22Rv1 (cell line): ENCODE measurements at regions not wholly inside any gene's neighbourhood (a gene's known extent, or its start where the extent isn't known, plus 50 kb on each side); places are given as distances from the start of the nearest gene placed in this dataset.

Source experiments
- H3K27ac ChIP-seq: fragments of 450-650 bp; 2 replicates; pipeline ENCODE4 v1.5.1; 2017
- ZFX ChIP-seq: fragments of 450-650 bp; IDR thresholded peaks from 2 replicates; pipeline ENCODE4 v1.6.1; 2017; ENCODE audit warnings: antibody characterized with exemption, borderline replicate concordance
- TF ChIP-seq, protein P1 (sequence below): fragments of 450-650 bp; IDR thresholded peaks from 2 replicates; pipeline ENCODE4 v1.5.1; 2017; ENCODE audit warnings: mild to moderate bottlenecking

DNA sequence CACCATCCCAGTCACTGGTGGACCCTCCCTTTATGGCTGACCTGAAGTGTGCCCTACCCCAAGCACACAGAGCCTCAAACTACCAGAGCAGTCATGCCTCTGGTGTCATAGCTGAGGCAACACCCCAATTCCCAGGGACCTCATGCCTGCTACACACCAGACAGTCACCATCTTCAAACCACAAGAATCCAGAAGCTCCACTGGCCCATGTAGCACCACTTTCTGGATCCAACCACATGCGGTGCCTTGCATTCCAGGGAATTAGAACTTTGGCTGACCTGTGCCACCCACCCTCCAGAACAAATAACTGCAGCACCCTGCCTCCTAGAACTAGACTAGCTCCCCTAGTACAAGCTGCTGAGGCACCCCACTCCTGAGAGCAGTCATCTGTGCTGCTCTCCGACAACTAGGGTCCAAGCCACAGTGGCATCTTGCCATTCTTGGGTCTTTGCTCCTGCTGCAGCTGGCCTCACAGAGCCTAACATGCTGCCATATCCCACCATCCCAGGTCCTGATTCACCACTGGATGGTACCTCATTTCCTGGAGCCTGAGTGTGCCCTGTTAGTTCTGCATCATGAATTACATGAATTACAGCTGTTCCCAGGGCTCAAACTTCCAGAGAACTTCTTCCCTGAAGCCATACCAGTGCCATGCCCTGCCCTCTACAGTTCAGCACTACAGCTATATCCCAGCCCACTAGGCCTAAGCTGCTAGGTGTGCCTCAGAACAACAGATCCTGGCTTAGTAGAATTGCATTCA is 243.8 kb upstream of the CHST9 start:
- H3K27ac ChIP-seq, result no peak overlapping the region
- TF ChIP-seq, protein P1, sequence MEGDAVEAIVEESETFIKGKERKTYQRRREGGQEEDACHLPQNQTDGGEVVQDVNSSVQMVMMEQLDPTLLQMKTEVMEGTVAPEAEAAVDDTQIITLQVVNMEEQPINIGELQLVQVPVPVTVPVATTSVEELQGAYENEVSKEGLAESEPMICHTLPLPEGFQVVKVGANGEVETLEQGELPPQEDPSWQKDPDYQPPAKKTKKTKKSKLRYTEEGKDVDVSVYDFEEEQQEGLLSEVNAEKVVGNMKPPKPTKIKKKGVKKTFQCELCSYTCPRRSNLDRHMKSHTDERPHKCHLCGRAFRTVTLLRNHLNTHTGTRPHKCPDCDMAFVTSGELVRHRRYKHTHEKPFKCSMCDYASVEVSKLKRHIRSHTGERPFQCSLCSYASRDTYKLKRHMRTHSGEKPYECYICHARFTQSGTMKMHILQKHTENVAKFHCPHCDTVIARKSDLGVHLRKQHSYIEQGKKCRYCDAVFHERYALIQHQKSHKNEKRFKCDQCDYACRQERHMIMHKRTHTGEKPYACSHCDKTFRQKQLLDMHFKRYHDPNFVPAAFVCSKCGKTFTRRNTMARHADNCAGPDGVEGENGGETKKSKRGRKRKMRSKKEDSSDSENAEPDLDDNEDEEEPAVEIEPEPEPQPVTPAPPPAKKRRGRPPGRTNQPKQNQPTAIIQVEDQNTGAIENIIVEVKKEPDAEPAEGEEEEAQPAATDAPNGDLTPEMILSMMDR, result no peak
- no peak for TF ChIP-seq ZFX

DNA sequence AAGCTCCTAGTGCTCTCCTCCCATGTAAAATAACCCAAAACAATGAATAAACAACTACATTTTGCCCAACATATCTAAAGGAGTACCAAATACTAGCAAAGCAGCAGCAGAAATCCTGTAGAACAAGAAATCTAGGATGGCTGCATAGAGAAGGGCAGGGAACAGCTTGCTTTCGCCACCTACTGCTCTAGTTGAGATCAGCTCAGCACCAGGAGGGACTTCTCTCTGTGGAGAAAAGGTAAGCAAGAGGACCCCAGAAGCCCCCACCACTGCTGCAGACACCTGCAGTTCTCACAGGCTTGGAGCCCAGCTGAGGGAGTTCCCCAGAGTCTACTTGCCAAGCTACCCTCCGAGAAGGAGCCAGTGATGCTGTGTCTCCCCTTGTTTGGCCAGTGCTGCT is 243.0 kb upstream of the CHST9 start:
- H3K27ac ChIP-seq, result no peak overlapping the region
- TF ChIP-seq, protein P1, result no peak
- no peak for TF ChIP-seq ZFX

DNA sequence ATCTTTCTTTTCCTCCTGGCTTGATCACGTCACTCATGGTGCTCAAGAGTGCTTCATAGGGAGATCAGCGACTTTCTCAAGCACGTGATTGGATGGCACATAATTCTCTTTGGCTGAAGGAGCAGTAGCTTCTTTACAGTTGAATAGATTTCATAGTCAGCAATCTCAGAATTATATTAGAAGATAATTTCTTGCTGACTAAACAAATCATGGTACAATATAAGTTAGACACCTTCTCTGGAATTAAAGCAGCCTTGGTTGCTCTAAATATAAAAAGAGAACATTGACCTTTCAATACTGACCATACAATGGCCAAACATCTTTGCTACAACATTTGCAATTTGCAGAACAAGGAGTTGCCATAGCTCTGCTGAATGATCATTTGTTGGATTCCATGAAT is 238.5 kb upstream of the CHST9 start:
- TF ChIP-seq, protein P1, result no peak
- no peak for TF ChIP-seq ZFX
- no peak overlapping the region for H3K27ac ChIP-seq

DNA sequence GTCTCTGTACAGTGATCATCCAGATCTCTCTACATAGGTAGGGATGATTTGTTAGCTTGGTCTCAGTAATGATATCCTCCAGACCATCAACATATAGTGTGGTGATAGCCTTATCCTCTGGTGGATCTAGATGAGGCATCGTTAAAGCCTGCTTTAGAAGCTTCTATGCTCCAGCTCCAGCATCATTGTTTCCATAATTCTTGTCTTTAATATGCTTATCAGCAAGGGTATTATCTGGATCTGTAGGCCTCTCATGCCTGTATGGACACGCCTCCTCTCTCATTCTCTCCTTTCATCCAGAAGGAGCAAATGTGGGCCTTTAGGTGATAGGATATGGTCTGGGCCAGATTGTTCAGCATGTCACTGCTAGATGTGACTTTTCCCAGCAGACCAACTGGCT is 234.5 kb upstream of the CHST9 start:
- no peak for TF ChIP-seq ZFX
- TF ChIP-seq, protein P1, result no peak

DNA sequence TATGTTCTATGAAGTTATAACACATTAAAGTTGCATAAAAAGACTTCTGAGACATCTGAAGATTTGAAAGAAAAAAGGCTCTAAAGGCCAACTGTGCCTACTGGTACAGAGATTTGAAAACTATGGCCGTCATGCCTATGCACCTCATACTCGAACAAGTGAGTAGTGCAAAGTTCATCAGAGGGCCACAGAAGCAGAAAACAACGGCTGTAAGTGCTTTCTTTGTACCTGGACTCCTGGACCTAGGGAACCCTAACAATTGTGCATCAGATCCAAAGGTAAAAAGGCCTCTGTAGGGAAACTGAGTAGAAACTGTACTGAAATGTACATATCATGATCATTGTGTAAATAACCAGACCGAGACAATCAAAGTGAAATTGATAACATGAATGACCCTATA is 230.4 kb upstream of the CHST9 start:
- H3K27ac ChIP-seq, result no peak overlapping the region
- TF ChIP-seq, protein P1, result no peak
- TF ChIP-seq ZFX, result no peak

More for the DNA sequence above, 234.5 kb upstream of the CHST9 start:
- no peak overlapping the region for H3K27ac ChIP-seq

DNA sequence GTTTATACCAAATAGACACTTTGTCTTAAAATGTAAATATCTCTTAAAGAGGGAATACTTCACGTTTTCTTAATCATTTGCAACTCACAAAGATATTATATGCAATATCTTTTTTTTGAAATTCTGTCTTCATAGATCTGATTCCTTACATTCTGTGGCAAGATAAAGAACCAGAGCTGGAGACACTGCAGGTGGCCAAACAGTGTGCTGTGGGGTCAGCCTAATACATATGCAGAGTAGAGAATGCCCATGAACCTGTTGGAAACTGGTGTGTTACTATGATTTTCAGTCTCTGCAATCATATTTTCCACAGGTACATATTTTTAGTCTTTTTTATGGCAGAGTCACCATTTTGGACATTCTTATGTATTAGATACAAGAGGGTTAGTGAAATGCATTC is 229.6 kb upstream of the CHST9 start:
- TF ChIP-seq, protein P1, result no peak
- no peak for TF ChIP-seq ZFX
- H3K27ac ChIP-seq, result no peak overlapping the region

DNA sequence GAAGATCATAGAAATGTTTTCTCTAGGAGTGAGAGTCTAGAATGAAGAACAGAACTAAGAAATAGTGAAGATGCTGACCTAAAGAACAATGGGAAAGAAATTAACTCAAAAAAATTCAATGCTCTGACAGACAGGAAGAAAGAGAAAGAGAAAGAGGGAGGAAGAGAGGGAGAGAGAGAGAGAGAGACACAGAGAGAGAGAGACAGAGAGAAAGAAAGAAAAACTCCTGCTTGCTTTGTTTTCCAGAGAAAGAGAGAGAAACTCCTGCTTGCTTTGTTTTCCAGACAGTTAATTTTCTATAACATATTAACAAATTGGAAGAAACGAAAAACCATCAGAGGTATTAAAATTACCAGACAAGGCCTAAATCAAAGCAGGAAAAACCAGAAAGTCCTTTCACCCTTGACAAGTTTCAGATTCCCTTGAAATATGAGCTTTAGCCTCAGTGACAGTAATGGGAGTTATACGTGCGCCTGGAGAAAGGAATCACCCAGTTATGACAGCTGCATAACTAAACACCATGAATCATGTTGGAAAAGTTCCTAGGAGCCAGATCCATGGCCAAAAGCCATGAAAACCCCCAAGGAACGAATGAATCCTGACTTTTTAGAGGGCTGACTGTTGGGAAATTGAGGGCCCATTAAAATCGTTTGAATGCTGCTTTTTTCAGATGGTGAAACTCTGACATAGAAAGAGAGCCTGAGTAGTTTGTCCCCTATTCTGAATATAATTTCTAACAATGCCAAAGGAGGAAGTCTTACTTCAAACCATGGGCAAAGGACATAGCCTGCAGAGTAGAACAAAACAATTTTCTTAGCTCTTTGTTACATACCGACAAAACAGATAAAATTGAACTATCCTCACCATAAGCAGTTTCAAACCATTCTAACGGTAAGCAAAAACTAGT is 228.6 kb upstream of the CHST9 start:
- no peak overlapping the region for H3K27ac ChIP-seq
- TF ChIP-seq, protein P1, result no peak
- no peak for TF ChIP-seq ZFX
